ENCODE measurements at regions not wholly inside any gene's neighbourhood (a gene's known extent, or its start where the extent isn't known, plus 50 kb on each side); places are given as distances from the start of the nearest gene placed in this dataset.

GRCh38 chr11:15801616-15802015 is 554.7 kb downstream of the SOX6 start:
- no peak for DNase-seq (ENCODE audit: extremely low spot score)
- TF ChIP-seq CTCF (IDR thresholded peaks at IDR 0.05; ENCODE audit: control extremely low read depth, extremely low read depth, low read depth, missing control alignments), result no peak
- ChIA-PET CTCF (interaction anchor here (1.5 kb wide), 1 partner anchor 14 kb away, joined by 4 read pairs; no protein-coding TSS in a partner anchor), POLR2A (no interaction called here)

- ChIA-PET POLR2A (no interaction called here), CTCF (no interaction called here)
- DNase-seq (ENCODE audit: extremely low spot score), result no peak
- TF ChIP-seq CTCF (IDR thresholded peaks at IDR 0.05; ENCODE audit: control extremely low read depth, extremely low read depth, low read depth, missing control alignments), result no peak
Measured at GRCh38 chr11:15805726-15806125, 550.6 kb downstream of the SOX6 start.

- DNase-seq (ENCODE audit: extremely low spot score), result no peak
- no peak for TF ChIP-seq CTCF (IDR thresholded peaks at IDR 0.05; ENCODE audit: control extremely low read depth, extremely low read depth, low read depth, missing control alignments)
- POLR2A ChIA-PET, result no interaction called here
- CTCF ChIA-PET, result no interaction called here
Measured at GRCh38 chr11:15806217-15806616, 550.1 kb downstream of the SOX6 start.

- CTCF ChIA-PET, result interaction anchor here (0.8 kb wide), 1 partner anchor 133 kb away, joined by 3 read pairs; no protein-coding TSS in a partner anchor
Measured at GRCh38 chr11:15807827-15808226, 548.5 kb downstream of the SOX6 start.

GRCh38 chr11:15810082-15810481 is 546.3 kb downstream of the SOX6 start:
- ChIA-PET CTCF (no interaction called here), POLR2A (no interaction called here)
- no peak for TF ChIP-seq CTCF (IDR thresholded peaks at IDR 0.05; ENCODE audit: control extremely low read depth, extremely low read depth, low read depth, missing control alignments)
- DNase-seq (ENCODE audit: extremely low spot score), result no peak

More at GRCh38 chr11:15807827-15808226, 548.5 kb downstream of the SOX6 start:
- no peak for TF ChIP-seq CTCF (IDR thresholded peaks at IDR 0.05; ENCODE audit: control extremely low read depth, extremely low read depth, low read depth, missing control alignments)
- no peak for DNase-seq (ENCODE audit: extremely low spot score)
- POLR2A ChIA-PET, result no interaction called here

- no peak for TF ChIP-seq CTCF (IDR thresholded peaks at IDR 0.05; ENCODE audit: control extremely low read depth, extremely low read depth, low read depth, missing control alignments)
- POLR2A ChIA-PET, result no interaction called here
- DNase-seq (ENCODE audit: extremely low spot score), result no peak
- CTCF ChIA-PET, result no interaction called here
Measured at GRCh38 chr11:15810525-15810924, 545.8 kb downstream of the SOX6 start.
